Parathyroid adenoma (tissue), 2 donors: ENCODE measurements at regions not wholly inside any gene's neighbourhood (a gene's known extent, or its start where the extent isn't known, plus 50 kb on each side); places are given as distances from the start of the nearest gene placed in this dataset.

Experiments used
- H2AFZ ChIP-seq: fragments of 300-600 bp; sonication (generic); one replicate; pipeline ENCODE4 v1.7.0; 2017; ENCODE audit warnings: antibody characterized with exemption, mild to moderate bottlenecking
- H3K27ac ChIP-seq: fragments of 300-600 bp; sonication (generic); one replicate; pipeline ENCODE4 v1.7.0; 2017
- H3K27me3 ChIP-seq: fragments of 300-600 bp; sonication (generic); one replicate; pipeline ENCODE4 v1.7.0; 2017; ENCODE audit warnings: low read length; ENCODE audit not compliant: control insufficient read depth, insufficient read depth
- H3K36me3 ChIP-seq: fragments of 300-600 bp; sonication (generic); one replicate; pipeline ENCODE4 v1.7.0; 2017; ENCODE audit warnings: low read length; ENCODE audit not compliant: control insufficient read depth, insufficient read depth
- H3K4me1 ChIP-seq: fragments of 300-600 bp; sonication (generic); one replicate; pipeline ENCODE4 v1.7.0; 2017; ENCODE audit warnings: control low read depth
- H3K4me2 ChIP-seq: fragments of 300-600 bp; sonication (generic); one replicate; pipeline ENCODE4 v1.7.0; 2017; ENCODE audit warnings: low read length
- H3K4me3 ChIP-seq: fragments of 300-600 bp; sonication (generic); one replicate; pipeline ENCODE4 v1.7.0; 2017; ENCODE audit warnings: low read depth, low read length
- H3K79me2 ChIP-seq: fragments of 300-600 bp; sonication (generic); one replicate; pipeline ENCODE4 v1.7.0; 2017; ENCODE audit warnings: control low read depth
- H3K9ac ChIP-seq: fragments of 300-600 bp; sonication (generic); one replicate; pipeline ENCODE4 v1.7.0; 2017; ENCODE audit warnings: mild to moderate bottlenecking
- H3K9me3 ChIP-seq: fragments of 300-600 bp; sonication (generic); one replicate; pipeline ENCODE4 v1.7.0; 2017; ENCODE audit warnings: low read length; ENCODE audit not compliant: control insufficient read depth
- CTCF ChIP-seq: fragments of 300-600 bp; sonication (generic); IDR thresholded peaks from one replicate; pipeline ENCODE4 v1.7.0; 2017; ENCODE audit warnings: antibody characterized with exemption, mild to moderate bottlenecking
- donor health status: primary hyperparathyroidism.

DNA sequence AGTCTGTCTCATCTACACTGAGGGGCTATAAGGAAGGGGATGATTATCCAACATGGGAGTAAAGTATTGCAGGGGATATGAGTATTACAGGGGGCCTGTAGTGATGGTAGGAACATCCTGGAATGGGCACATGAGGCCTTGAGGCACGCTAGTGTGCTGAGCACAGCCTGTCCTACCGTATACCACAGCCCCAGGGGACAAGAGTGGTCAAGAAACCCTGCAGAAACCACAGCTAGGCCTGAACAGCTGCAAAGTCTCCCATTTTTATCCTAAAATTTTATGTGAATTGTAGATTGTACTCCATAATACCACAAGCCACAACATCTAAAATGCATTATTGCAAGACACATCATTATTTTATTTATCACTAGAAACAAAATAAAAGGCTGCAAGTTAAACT is 136.3 kb upstream of the ASTN2 start:
- Histone ChIP-seq H3K4me3 (no peak overlapping the region), H3K79me2 (no peaks in the 10 kb centered on the region), H2AFZ (no peak overlapping the region), H3K36me3 (no peaks in the 10 kb centered on the region), H3K4me1 (no peaks in the 10 kb centered on the region), H3K27me3 (no peaks in the 10 kb centered on the region), H3K4me2 (no peak overlapping the region), H3K9me3 (no peaks in the 10 kb centered on the region), H3K9ac (no peak overlapping the region), H3K27ac (no peak overlapping the region)
- no peak for TF ChIP-seq CTCF

DNA sequence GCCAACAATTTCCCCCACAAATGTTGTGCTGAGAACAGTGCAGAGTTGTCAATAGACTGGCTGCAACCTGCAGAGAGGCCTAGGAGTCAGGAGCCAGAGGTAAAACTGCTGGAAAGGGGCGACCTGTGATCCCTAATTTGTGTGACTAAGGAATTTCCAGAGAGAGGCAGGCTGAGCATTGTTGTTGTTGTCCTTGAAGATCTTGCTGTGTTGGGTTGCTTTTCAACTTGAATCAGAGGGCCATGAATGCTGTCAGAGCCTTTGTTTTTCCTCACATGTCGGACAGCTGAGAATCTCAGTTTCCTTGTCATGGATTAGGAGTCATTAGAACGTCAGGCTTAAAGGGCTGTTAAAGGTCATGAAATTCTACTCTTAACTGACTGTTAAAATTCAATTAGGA is 134.6 kb upstream of the ASTN2 start:
- no peak overlapping the region for H3K27ac ChIP-seq
- no peak overlapping the region for H2AFZ ChIP-seq
- no peaks in the 10 kb centered on the region for H3K79me2 ChIP-seq
- no peak overlapping the region for H3K4me2 ChIP-seq
- no peak overlapping the region for H3K9ac ChIP-seq
- H3K27me3 ChIP-seq: no peaks in the 10 kb centered on the region
- H3K36me3 ChIP-seq: no peaks in the 10 kb centered on the region
- TF ChIP-seq CTCF: no peak
- H3K9me3 ChIP-seq: no peaks in the 10 kb centered on the region
- no peaks in the 10 kb centered on the region for H3K4me1 ChIP-seq
- no peak overlapping the region for H3K4me3 ChIP-seq

GRCh38 chr9:117548556-117548955 is 133.7 kb upstream of the ASTN2 start:
- Histone ChIP-seq H3K4me3 (no peak overlapping the region), H3K4me1 (no peaks in the 10 kb centered on the region), H3K36me3 (no peaks in the 10 kb centered on the region), H2AFZ (no peak overlapping the region), H3K79me2 (no peaks in the 10 kb centered on the region), H3K9me3 (no peaks in the 10 kb centered on the region), H3K4me2 (no peak overlapping the region), H3K27me3 (no peaks in the 10 kb centered on the region), H3K9ac (no peak overlapping the region), H3K27ac (no peak overlapping the region)
- no peak for TF ChIP-seq CTCF

GRCh38 chr9:117547904-117548303 is 133.0 kb upstream of the ASTN2 start:
- TF ChIP-seq CTCF: no peak

GRCh38 chr9:117546894-117547678 is 132.2 kb upstream of the ASTN2 start:
- Histone ChIP-seq H3K79me2 (no peaks in the 10 kb centered on the region), H3K4me3 (no peak overlapping the region), H3K27ac (no peak overlapping the region), H3K36me3 (no peaks in the 10 kb centered on the region), H3K9me3 (no peaks in the 10 kb centered on the region), H3K9ac (no peak overlapping the region), H2AFZ (no peak overlapping the region), H3K27me3 (no peaks in the 10 kb centered on the region), H3K4me2 (no peak overlapping the region), H3K4me1 (no peaks in the 10 kb centered on the region)
- TF ChIP-seq CTCF: no peak

More at GRCh38 chr9:117547904-117548303, 133.0 kb upstream of the ASTN2 start:
- H3K27me3 ChIP-seq: no peaks in the 10 kb centered on the region
- no peaks in the 10 kb centered on the region for H3K36me3 ChIP-seq
- no peaks in the 10 kb centered on the region for H3K79me2 ChIP-seq
- H2AFZ ChIP-seq: no peak overlapping the region
- H3K4me2 ChIP-seq: no peak overlapping the region
- H3K9ac ChIP-seq: no peak overlapping the region
- no peak overlapping the region for H3K27ac ChIP-seq
- no peaks in the 10 kb centered on the region for H3K4me1 ChIP-seq
- H3K4me3 ChIP-seq: no peak overlapping the region
- H3K9me3 ChIP-seq: no peaks in the 10 kb centered on the region
